ENCODE measurements at regions not wholly inside any gene's neighbourhood (a gene's known extent, or its start where the extent isn't known, plus 50 kb on each side); places are given as distances from the start of the nearest gene placed in this dataset.

DNA sequence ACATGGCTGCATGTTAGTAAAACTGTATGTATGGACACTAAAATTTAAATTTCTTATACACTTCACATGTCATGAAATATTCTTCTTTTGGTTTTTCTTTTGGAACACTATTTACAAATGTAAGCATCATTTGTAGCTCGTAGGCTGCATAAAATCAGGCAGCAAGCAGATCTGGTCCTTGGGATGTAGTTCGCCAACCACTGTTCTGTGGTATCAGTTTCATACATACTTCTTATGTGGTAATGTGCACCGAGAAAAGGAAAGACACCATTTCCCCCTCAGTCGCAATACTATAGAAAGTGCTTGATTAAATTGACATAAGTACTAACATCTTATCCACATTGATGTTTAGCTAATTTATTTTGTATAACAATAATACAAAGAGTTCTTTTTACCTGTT, 274.4 kb upstream of the VCX start:
- Histone ChIP-seq H3K9me3 (no peaks in the 10 kb centered on the region), H3K36me3 (replicated peaks in 1 of 2; ENCODE audit: insufficient read depth in 1 of 2, low read depth in 2 of 2) (no peaks in the 10 kb centered on the region), H3K4me3 (no peak overlapping the region), H3K27ac (no peak overlapping the region), H3K4me1 (no peaks in the 10 kb centered on the region), H3K27me3 (no peaks in the 10 kb centered on the region)
- TF ChIP-seq, protein P1, sequence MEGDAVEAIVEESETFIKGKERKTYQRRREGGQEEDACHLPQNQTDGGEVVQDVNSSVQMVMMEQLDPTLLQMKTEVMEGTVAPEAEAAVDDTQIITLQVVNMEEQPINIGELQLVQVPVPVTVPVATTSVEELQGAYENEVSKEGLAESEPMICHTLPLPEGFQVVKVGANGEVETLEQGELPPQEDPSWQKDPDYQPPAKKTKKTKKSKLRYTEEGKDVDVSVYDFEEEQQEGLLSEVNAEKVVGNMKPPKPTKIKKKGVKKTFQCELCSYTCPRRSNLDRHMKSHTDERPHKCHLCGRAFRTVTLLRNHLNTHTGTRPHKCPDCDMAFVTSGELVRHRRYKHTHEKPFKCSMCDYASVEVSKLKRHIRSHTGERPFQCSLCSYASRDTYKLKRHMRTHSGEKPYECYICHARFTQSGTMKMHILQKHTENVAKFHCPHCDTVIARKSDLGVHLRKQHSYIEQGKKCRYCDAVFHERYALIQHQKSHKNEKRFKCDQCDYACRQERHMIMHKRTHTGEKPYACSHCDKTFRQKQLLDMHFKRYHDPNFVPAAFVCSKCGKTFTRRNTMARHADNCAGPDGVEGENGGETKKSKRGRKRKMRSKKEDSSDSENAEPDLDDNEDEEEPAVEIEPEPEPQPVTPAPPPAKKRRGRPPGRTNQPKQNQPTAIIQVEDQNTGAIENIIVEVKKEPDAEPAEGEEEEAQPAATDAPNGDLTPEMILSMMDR (IDR thresholded peaks at IDR 0.05) = no peak
- no peak for TF ChIP-seq POLR2A (IDR thresholded peaks at IDR 0.05)
- DNase-seq (no peak), ATAC-seq (no peak)
- intact Hi-C loops (cut with DNase I) = no loop called here
- 79 to 85% methylated on average over 4 of the region's 4 CpGs for WGBS, 2 donors

DNA sequence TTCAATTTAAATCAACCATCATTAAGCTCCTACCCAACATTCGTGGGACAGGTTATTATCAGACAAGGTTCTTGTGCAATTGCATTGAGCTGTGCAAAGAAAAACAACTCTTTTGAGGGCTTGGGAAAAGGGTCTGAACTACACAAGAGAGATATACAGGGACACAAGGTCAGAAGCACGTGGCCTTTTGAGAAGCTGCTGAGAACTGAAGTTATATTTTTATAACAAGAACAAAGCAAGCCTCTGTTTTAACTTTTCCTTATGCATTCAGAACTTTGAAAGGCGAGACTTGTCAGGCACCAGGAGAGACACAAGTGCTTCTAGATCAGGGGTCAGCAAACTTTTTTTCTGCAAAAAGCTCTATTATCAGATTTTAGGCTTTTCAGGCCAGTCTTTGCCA, 274.8 kb upstream of the VCX start:
- Histone ChIP-seq H3K27me3 (no peaks in the 10 kb centered on the region), H3K4me1 (no peaks in the 10 kb centered on the region), H3K36me3 (replicated peaks in 1 of 2; ENCODE audit: insufficient read depth in 1 of 2, low read depth in 2 of 2) (no peaks in the 10 kb centered on the region), H3K27ac (no peak overlapping the region), H3K4me3 (no peak overlapping the region), H3K9me3 (no peaks in the 10 kb centered on the region)
- DNase-seq (no peak), ATAC-seq (no peak)
- intact Hi-C loops (cut with DNase I) = no loop called here
- TF ChIP-seq, protein P1 (IDR thresholded peaks at IDR 0.05) = no peak
- TF ChIP-seq POLR2A (IDR thresholded peaks at IDR 0.05) = no peak
- 28 to 37% methylated on average over 3 of the region's 3 CpGs for WGBS, 2 donors

DNA sequence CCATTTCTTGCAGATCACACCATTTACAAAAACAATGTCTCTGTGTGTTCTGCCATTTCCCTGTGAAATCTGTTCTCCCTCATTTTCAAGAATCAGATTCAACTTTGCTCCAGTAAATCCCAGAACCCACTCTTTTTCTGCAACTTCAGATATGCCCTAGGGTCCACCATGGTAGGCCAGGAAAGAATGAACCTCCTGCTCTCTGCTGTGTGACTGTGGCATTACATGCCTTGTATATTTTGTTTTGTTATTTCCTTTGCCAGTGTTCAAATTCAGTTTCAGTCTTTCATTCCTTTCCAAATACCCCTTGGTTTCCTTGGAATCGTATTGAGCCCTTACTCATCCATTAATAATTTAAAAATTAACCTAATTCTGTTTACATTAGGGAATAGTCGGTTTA, 290.2 kb upstream of the VCX start:
- DNase-seq (no peak), ATAC-seq (no peak)
- no peak overlapping the region for H3K4me3 ChIP-seq
- intact Hi-C loops (cut with DNase I) = no loop called here
- H3K36me3 ChIP-seq (replicated peaks in 1 of 2; ENCODE audit: insufficient read depth in 1 of 2, low read depth in 2 of 2) = no peaks in the 10 kb centered on the region
- H3K27me3 ChIP-seq = no peaks in the 10 kb centered on the region
- H3K4me1 ChIP-seq = no peaks in the 10 kb centered on the region
- TF ChIP-seq, protein P1 (IDR thresholded peaks at IDR 0.05) = no peak
- no peak for TF ChIP-seq POLR2A (IDR thresholded peaks at IDR 0.05)
- WGBS, 2 donors = 41 to 48% methylated on average over 2 of the region's 2 CpGs
- H3K9me3 ChIP-seq = no peaks in the 10 kb centered on the region
- H3K27ac ChIP-seq = no peak overlapping the region

DNA sequence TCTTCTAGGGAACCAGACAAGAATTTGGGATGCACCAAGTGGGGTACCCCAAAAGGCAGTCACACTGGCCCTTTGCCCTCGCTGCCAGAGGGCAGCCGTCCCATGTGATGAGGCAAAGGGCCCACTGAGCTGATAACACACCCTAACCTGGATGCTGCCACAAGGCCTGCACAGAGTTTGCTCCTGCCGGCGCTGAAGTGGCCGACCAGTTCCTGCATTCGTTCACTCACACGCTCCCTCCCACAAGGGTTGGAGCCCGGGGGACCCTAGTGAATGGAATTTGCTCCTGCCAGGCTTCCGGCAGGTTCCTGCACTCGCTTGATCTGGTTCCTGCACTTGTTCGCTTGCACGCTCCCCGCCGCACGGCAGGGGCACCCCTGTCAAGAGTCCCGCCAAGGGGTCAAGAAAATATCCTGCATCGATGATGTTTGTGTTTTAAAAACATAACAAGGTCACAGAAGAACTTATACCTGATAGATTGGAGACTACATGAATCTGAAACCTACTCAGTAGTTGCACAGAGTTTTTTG, 296.4 kb upstream of the VCX start:
- 88 to 93% methylated on average over 8 to 9 of the region's 17 CpGs for WGBS, 2 donors
- no peak overlapping the region for H3K4me3 ChIP-seq
- ATAC-seq = no peak
- no peaks in the 10 kb centered on the region for H3K27me3 ChIP-seq
- no peak for DNase-seq
- H3K27ac ChIP-seq = no peak overlapping the region
- H3K9me3 ChIP-seq = no peaks in the 10 kb centered on the region
- H3K4me1 ChIP-seq = no peaks in the 10 kb centered on the region
- no peaks in the 10 kb centered on the region for H3K36me3 ChIP-seq (replicated peaks in 1 of 2; ENCODE audit: insufficient read depth in 1 of 2, low read depth in 2 of 2)
- intact Hi-C loops (cut with DNase I) = no loop called here
- TF ChIP-seq, protein P1 (IDR thresholded peaks at IDR 0.05) = no peak
- no peak for TF ChIP-seq POLR2A (IDR thresholded peaks at IDR 0.05)

DNA sequence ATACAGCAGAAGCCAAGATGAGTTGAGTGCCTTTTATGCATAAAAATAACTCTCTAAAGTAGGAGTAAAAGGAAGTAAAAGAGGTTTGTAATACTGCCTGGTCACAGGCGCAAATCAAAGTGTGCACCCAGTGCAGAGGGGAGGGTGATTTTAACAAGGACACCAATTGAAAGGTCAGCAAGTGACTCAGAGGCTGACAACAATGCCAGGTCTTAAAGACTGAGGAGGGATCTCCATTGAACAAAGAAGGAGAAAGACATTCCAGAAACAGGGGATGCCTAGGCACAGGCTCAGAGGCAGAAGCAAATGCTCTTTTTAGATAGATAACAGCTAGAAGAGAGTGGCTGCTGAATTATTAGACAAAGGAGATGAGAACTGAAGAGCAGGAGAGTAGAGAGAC, 297.4 kb upstream of the VCX start:
- Histone ChIP-seq H3K27me3 (no peaks in the 10 kb centered on the region), H3K36me3 (replicated peaks in 1 of 2; ENCODE audit: insufficient read depth in 1 of 2, low read depth in 2 of 2) (no peaks in the 10 kb centered on the region), H3K4me3 (no peak overlapping the region), H3K4me1 (no peaks in the 10 kb centered on the region), H3K27ac (no peak overlapping the region), H3K9me3 (no peaks in the 10 kb centered on the region)
- no peak for DNase-seq
- ATAC-seq = no peak
- WGBS, 2 donors = 50 to 75% methylated on average over 1 of the region's 1 CpG
- TF ChIP-seq, protein P1 (IDR thresholded peaks at IDR 0.05) = no peak
- TF ChIP-seq POLR2A (IDR thresholded peaks at IDR 0.05) = no peak
- intact Hi-C loops (cut with DNase I) = no loop called here

Measured in body of pancreas (tissue), 4 donors.